ENCODE measurements at regions not wholly inside any gene's neighbourhood (a gene's known extent, or its start where the extent isn't known, plus 50 kb on each side); places are given as distances from the start of the nearest gene placed in this dataset.

GRCh38 chr5:165244407-165244806 lies 1739.0 kb downstream of the MAT2B start:
- DNase-seq: no peak

DNA sequence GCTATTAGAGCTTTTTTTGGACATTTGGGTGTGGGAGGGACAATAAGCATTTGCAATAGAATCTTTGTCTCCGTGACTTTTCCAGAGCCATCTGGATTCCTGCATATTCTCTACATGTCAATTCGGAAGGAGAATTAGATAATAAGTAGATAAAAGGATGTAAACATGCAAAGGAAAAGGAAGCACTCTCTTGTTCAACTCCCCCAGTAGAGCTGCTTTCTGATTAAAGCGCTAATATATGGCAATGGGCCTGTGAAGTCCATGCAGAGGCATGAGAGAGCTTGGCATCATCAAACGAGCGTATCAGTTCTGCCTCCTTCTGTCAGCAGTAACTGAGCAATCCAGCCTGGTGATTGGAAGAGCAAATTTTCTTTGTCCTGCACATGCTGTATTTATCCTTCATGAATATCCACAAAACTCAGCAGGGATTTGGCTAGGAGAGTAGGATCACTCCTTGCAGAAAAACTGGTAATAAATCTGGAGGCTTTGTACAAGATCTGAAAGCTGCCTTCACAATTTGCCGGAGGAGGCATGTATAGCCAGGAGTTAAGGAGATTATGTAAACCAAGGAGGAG lies 1752.9 kb downstream of the MAT2B start:
- no peak for DNase-seq

GRCh38 chr5:165260426-165260825 lies 1755.0 kb downstream of the MAT2B start:
- DNase-seq: no peak

GRCh38 chr5:165263536-165263935 lies 1758.1 kb downstream of the MAT2B start:
- no peak for DNase-seq

DNA sequence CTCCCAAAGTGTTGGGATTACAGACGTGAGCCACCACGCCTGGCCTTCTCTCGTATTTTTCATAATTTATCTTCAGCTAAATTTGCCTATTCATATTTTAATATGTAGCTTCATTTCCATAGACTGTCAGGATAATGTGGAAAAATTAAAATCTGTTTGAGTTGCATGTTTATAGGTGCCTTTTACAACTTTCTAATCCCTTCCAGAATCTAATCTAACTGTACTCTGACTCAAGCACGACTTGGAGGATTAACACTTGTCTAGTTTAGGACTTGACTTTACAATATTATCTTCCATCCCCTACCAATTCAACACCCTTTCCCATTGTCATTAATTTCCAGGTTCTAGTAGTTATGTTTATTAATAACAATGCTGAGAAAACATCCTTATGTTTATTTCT lies 1761.5 kb downstream of the MAT2B start:
- DNase-seq: no peak

- DNase-seq: no peak
These were observed 1767.0 kb downstream of the MAT2B start for GRCh38 chr5:165272436-165272835.

- DNase-seq: no peak
These were observed 1772.2 kb downstream of the MAT2B start for GRCh38 chr5:165277661-165278060.

- DNase-seq: no peak
These were observed 1777.1 kb downstream of the MAT2B start for GRCh38 chr5:165282491-165282890.

GRCh38 chr5:165286692-165287091 lies 1781.3 kb downstream of the MAT2B start:
- no peak for DNase-seq

GRCh38 chr5:165290535-165290934 lies 1785.1 kb downstream of the MAT2B start:
- no peak for DNase-seq

- DNase-seq: no peak
These were observed 1791.1 kb downstream of the MAT2B start for GRCh38 chr5:165296401-165297130.

DNA sequence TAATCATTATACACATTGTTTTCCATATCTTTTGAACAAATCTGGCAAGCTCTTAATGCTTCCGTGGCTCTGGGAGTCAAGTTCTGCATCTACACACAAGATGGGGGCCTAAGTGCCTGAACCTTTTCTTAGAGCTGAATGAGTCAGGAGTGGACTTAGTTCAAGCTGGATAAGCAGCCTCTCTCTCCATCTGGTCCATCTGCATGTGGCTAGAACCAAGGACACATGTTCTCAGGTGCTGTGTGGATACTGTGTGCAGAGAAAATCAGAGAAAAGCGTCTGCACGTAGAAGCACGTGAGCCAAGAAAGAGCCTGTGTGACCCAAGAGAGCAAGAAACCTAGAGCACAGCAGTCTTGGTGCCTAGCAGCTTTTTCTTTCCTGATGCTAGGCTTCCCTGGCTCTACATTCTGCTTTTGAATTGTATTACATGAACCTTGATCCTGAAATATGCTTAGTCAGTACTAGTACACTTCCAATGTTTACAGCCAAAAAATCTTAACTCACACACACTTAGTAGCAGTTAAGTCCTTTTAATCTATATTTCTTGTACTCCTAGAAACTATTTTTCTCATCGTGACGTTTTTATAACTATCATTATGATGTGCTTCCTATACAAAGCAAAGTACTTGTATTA lies 1798.9 kb downstream of the MAT2B start:
- no peak for DNase-seq

GRCh38 chr5:165305596-165305995 lies 1800.2 kb downstream of the MAT2B start:
- DNase-seq: no peak

DNA sequence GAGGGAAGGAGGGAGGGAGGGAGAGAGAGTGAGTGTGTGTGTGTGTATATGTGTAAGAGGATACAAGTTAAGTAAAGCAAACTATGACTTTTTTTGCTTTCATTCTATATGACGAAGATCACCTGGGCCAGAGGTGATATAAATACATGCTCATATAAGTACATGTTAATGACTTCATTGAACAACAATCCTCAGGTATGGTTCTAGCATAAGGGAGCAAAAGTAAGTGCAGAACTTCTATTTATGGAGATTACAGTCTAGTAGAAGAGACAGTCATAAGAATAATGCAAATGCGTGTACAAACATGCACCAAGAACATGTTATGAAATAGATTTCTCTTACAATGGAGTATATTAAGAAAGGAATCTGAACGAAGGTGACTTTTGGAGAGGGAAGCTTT lies 1804.0 kb downstream of the MAT2B start:
- no peak for DNase-seq

DNA sequence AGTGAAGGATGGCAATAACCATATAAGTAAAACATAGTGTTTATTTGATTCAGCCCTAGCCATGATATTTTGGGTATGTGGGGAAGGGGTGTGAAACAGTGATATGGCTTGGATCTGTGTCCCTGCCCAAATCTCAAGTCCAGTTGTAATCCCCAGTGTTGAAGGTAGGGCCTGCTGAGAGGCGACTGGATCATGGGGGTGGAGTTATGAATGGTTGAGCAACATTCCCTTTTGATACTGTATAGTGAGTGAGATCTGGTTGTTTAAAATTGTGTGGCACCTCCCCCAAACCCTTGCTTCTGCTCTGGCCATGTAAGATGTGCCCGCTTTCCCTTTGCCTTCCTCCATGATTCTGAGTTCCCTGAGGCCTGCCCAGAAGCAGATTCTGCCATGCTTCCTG lies 1804.6 kb downstream of the MAT2B start:
- no peak for DNase-seq

DNA sequence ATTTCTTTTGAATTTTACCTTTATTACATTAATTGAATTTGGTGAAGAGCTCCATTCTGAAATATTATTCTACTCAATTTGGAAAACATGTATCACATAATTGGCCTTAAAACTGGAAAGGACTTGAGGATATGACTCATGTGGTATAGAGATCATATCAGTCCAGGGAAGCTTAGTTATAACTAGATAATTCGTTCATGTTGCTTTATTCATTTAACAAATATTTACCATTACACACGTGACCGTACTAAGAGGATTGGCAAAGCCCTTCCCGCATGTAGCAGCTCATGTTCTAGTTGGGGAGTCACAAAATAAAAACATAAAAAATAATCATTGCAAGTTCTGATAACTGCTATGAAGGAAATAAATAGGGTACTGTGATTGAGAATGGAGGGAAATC lies 1816.5 kb downstream of the MAT2B start:
- DNase-seq: no peak

- DNase-seq: no peak
These were observed 1819.8 kb downstream of the MAT2B start for GRCh38 chr5:165325221-165325620.

DNA sequence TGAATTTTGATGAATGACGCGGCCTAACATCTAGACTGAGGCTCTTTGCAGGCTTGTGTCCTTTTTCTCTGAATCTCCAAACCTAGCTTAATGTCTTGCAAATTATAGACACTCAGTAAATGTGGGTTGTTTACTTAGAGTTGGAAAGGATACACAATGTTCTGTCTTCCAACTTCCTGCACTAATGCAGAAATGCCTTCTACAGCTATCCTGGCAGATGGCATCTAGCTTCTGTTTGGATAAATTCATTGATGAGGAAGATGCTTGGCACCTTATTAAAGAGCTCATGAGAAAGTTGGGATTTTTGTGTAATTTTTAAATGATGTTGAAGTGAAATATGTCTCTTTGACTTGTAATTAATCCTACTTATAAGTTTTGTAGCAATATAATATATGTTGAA lies 1822.2 kb downstream of the MAT2B start:
- DNase-seq: no peak

GRCh38 chr5:165328846-165329245 lies 1823.4 kb downstream of the MAT2B start:
- no peak for DNase-seq

GRCh38 chr5:165333623-165334022 lies 1828.2 kb downstream of the MAT2B start:
- DNase-seq: peak; percentile 11

- DNase-seq: no peak
These were observed 1828.8 kb downstream of the MAT2B start for GRCh38 chr5:165334201-165334600.

DNA sequence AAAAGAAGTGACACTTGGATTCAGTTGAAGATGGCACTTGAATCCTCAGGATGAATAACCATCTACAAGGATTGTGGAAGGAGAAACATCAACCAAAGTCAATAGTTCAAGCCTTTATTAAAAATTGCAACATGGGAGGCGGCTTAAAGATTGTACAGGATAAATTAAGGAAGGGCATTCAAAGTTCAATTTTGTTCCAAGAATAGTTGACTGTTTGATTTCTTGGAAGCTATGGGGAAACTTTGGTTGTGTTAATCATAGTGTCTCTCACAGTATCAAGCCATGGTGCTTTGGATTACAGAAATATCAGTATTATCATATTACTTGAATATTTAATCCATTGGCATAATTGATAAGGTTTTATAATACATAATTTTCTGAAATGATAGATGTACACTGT lies 1844.3 kb downstream of the MAT2B start:
- peak; percentile 43 for DNase-seq

GRCh38 chr5:165351342-165351741 lies 1845.9 kb downstream of the MAT2B start:
- no peak for DNase-seq

DNA sequence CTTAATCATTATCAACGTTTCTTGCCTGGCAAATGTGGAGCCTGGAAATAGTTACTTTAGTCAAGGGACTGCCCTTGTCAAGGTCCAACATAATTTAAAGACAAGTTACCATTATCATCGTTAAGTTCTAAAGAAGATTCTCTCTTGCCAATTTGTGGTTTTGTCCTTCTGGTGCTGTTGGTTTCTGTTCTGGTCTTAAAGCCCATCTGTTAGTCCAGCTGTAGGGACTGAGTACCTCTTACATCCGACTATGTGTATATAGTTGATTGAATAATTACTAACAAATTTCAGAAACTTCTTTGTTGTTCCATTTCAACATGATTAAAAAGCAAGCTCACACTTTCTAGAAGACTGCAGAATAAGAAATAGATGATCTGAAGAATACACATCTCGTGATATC lies 1854.9 kb downstream of the MAT2B start:
- DNase-seq: no peak

Data from inflammatory macrophage treated with lipopolysaccharide for 4 hours (primary cell).